ENCODE measurements at regions not wholly inside any gene's neighbourhood (a gene's known extent, or its start where the extent isn't known, plus 50 kb on each side); places are given as distances from the start of the nearest gene placed in this dataset.

- no peaks in the 10 kb centered on the region for H3K36me3 ChIP-seq (ENCODE audit: control insufficient read depth in 2 of 3, insufficient read depth in 3 of 3, low read length in 3 of 3)
- no peaks in the 10 kb centered on the region for H3K27me3 ChIP-seq (ENCODE audit: control insufficient read depth, insufficient read depth, low read length)
- no peak overlapping the region for H3K27ac ChIP-seq (ENCODE audit: low read depth in 2 of 2, low read length in 2 of 2)
- no peak overlapping the region for H3K4me3 ChIP-seq (ENCODE audit: low read length in 3 of 3)
- intact Hi-C loops (cut with DNase I), result loop anchor here (5.0 kb wide), 1 partner anchor 254 kb away; no protein-coding TSS in a partner anchor
- no peaks in the 10 kb centered on the region for H3K9me3 ChIP-seq (ENCODE audit: control insufficient read depth in 2 of 3, insufficient read depth in 1 of 3, low read length in 3 of 3)
- DNase-seq (peak; percentile 32 to 79 (median 52)), FAIRE-seq (no peak)
- peaks cover 0 to 2% (median 0%) of the 10 kb centered on the region in 3 donors for H3K4me1 ChIP-seq (ENCODE audit: control insufficient read depth in 2 of 3, insufficient read depth in 2 of 3, low read depth in 1 of 3, low read length in 3 of 3)
- TF ChIP-seq, protein P1, sequence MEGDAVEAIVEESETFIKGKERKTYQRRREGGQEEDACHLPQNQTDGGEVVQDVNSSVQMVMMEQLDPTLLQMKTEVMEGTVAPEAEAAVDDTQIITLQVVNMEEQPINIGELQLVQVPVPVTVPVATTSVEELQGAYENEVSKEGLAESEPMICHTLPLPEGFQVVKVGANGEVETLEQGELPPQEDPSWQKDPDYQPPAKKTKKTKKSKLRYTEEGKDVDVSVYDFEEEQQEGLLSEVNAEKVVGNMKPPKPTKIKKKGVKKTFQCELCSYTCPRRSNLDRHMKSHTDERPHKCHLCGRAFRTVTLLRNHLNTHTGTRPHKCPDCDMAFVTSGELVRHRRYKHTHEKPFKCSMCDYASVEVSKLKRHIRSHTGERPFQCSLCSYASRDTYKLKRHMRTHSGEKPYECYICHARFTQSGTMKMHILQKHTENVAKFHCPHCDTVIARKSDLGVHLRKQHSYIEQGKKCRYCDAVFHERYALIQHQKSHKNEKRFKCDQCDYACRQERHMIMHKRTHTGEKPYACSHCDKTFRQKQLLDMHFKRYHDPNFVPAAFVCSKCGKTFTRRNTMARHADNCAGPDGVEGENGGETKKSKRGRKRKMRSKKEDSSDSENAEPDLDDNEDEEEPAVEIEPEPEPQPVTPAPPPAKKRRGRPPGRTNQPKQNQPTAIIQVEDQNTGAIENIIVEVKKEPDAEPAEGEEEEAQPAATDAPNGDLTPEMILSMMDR (IDR thresholded peaks at IDR 0.05; ENCODE audit: borderline replicate concordance, extremely low read depth, insufficient read depth), result no peak
- no peak overlapping the region for H3K9ac ChIP-seq (ENCODE audit: low read length in 3 of 3)
Measured at GRCh38 chr20:57092900-57093530, 173.4 kb downstream of the BMP7 start.

DNA sequence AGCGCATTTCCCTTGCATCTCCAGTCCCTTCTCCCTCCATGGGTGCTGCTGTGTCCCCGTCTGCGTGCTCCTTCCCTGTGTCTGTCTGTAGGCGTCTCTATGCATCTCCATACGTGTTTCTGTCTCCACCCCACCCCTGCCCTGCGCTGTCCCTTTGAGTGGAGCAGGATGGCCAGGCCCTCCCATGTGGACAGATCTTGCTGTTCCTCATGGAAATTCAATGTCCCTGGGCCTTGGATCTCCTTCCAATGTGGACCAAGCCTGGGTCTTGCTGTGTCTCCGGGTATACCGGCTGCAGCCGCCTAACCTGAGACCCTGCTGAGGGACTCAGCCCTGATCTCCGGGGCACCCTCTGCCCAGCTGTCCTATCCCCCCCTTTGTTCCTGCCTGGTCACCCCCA lies 172.7 kb downstream of the BMP7 start:
- Histone ChIP-seq H3K27ac (ENCODE audit: low read depth in 2 of 2, low read length in 2 of 2) (no peak overlapping the region), H3K36me3 (ENCODE audit: control insufficient read depth in 2 of 3, insufficient read depth in 3 of 3, low read length in 3 of 3) (no peaks in the 10 kb centered on the region), H3K27me3 (ENCODE audit: control insufficient read depth, insufficient read depth, low read length) (no peaks in the 10 kb centered on the region), H3K9ac (ENCODE audit: low read length in 3 of 3) (no peak overlapping the region), H3K4me1 (ENCODE audit: control insufficient read depth in 2 of 3, insufficient read depth in 2 of 3, low read depth in 1 of 3, low read length in 3 of 3) (peaks cover 0 to 2% (median 0%) of the 10 kb centered on the region in 3 donors), H3K9me3 (ENCODE audit: control insufficient read depth in 2 of 3, insufficient read depth in 1 of 3, low read length in 3 of 3) (no peaks in the 10 kb centered on the region), H3K4me3 (ENCODE audit: low read length in 3 of 3) (no peak overlapping the region)
- FAIRE-seq (no peak), DNase-seq (peak in 1 of 5 donors; percentile 45)
- TF ChIP-seq, protein P1 (IDR thresholded peaks at IDR 0.05; ENCODE audit: borderline replicate concordance, extremely low read depth, insufficient read depth), result no peak
- intact Hi-C loops (cut with DNase I), result loop anchor here (5.0 kb wide), 1 partner anchor 254 kb away; no protein-coding TSS in a partner anchor

- H3K4me1 ChIP-seq (ENCODE audit: control insufficient read depth in 2 of 3, insufficient read depth in 2 of 3, low read depth in 1 of 3, low read length in 3 of 3), result peaks cover 0 to 2% (median 0%) of the 10 kb centered on the region in 3 donors
- no peaks in the 10 kb centered on the region for H3K27me3 ChIP-seq (ENCODE audit: control insufficient read depth, insufficient read depth, low read length)
- H3K9me3 ChIP-seq (ENCODE audit: control insufficient read depth in 2 of 3, insufficient read depth in 1 of 3, low read length in 3 of 3), result no peaks in the 10 kb centered on the region
- no peak overlapping the region for H3K27ac ChIP-seq (ENCODE audit: low read depth in 2 of 2, low read length in 2 of 2)
- H3K36me3 ChIP-seq (ENCODE audit: control insufficient read depth in 2 of 3, insufficient read depth in 3 of 3, low read length in 3 of 3), result no peaks in the 10 kb centered on the region
- intact Hi-C loops (cut with DNase I), result loop anchor here (5.0 kb wide), 1 partner anchor 253 kb away; no protein-coding TSS in a partner anchor
- no peak for FAIRE-seq
- peak; percentile 65 to 92 (median 89) for DNase-seq
- TF ChIP-seq, protein P1 (IDR thresholded peaks at IDR 0.05; ENCODE audit: borderline replicate concordance, extremely low read depth, insufficient read depth), result no peak
- no peak overlapping the region for H3K9ac ChIP-seq (ENCODE audit: low read length in 3 of 3)
- H3K4me3 ChIP-seq (ENCODE audit: low read length in 3 of 3), result no peak overlapping the region
Measured at GRCh38 chr20:57094252-57094891, 172.1 kb downstream of the BMP7 start.

All from kidney (tissue), 13 donors.